ENCODE measurements at regions not wholly inside any gene's neighbourhood (a gene's known extent, or its start where the extent isn't known, plus 50 kb on each side); places are given as distances from the start of the nearest gene placed in this dataset.

GRCh38 chr12:118589162-118589561 lies 212.8 kb downstream of the SUDS3 start:
- Histone ChIP-seq H3K9ac (no peak overlapping the region), H3K27ac (no peak overlapping the region), H3K27me3 (ENCODE audit: control insufficient read depth, insufficient read depth, low read length) (no peaks in the 10 kb centered on the region), H3K36me3 (ENCODE audit: control insufficient read depth, insufficient read depth, low read length) (no peaks in the 10 kb centered on the region), H3K9me3 (ENCODE audit: control insufficient read depth, low read length) (no peaks in the 10 kb centered on the region), H3K4me1 (no peaks in the 10 kb centered on the region), H3K4me2 (ENCODE audit: low read length) (no peak overlapping the region), H2AFZ (no peak overlapping the region), H3K4me3 (ENCODE audit: low read depth, low read length) (no peak overlapping the region), H3K79me2 (no peaks in the 10 kb centered on the region)
- TF ChIP-seq, protein P1, sequence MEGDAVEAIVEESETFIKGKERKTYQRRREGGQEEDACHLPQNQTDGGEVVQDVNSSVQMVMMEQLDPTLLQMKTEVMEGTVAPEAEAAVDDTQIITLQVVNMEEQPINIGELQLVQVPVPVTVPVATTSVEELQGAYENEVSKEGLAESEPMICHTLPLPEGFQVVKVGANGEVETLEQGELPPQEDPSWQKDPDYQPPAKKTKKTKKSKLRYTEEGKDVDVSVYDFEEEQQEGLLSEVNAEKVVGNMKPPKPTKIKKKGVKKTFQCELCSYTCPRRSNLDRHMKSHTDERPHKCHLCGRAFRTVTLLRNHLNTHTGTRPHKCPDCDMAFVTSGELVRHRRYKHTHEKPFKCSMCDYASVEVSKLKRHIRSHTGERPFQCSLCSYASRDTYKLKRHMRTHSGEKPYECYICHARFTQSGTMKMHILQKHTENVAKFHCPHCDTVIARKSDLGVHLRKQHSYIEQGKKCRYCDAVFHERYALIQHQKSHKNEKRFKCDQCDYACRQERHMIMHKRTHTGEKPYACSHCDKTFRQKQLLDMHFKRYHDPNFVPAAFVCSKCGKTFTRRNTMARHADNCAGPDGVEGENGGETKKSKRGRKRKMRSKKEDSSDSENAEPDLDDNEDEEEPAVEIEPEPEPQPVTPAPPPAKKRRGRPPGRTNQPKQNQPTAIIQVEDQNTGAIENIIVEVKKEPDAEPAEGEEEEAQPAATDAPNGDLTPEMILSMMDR (IDR thresholded peaks at IDR 0.05) = no peak

DNA sequence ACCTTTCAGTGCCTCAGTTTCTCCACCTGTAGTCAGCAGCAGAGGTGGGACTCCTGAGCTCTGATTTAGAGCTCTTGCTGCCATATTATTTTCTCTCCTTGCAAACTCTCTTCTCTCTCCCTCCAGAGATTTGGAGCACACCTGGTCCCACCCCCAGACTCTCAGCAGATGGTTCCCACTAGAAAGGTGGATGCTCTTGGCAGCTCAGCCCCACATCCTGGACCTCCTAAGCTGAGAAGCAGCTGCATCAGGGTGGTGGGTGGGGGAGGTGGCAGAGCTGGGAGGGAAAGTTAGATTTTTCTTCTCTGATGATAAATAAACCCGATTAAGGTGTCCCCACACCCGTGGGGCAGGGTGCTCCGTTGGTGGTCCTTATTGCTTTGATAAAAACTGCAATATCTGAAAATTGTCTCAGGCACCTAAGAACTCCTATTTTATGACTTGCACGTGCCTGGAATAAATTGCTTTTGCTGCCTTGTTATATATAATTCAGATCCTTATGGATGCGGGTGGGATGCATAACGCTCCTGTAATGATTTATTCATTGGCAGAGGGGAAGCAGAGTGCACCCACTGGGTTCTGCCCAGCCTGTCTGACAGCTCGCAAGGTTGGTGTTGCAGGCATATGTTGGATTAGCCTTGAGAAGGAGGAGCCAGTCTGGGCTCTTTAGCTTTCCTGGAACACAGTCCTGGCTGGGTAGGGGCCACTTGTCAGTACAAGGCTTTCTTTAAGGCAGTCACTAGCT lies 214.2 kb downstream of the SUDS3 start:
- Histone ChIP-seq H3K27me3 (ENCODE audit: control insufficient read depth, insufficient read depth, low read length) (no peaks in the 10 kb centered on the region), H3K4me1 (no peaks in the 10 kb centered on the region), H3K4me2 (ENCODE audit: low read length) (no peak overlapping the region), H3K4me3 (ENCODE audit: low read depth, low read length) (no peak overlapping the region), H2AFZ (no peak overlapping the region), H3K79me2 (no peaks in the 10 kb centered on the region), H3K9ac (no peak overlapping the region), H3K36me3 (ENCODE audit: control insufficient read depth, insufficient read depth, low read length) (no peaks in the 10 kb centered on the region), H3K9me3 (ENCODE audit: control insufficient read depth, low read length) (no peaks in the 10 kb centered on the region), H3K27ac (no peak overlapping the region)
- TF ChIP-seq, protein P1 (IDR thresholded peaks at IDR 0.05) = no peak

DNA sequence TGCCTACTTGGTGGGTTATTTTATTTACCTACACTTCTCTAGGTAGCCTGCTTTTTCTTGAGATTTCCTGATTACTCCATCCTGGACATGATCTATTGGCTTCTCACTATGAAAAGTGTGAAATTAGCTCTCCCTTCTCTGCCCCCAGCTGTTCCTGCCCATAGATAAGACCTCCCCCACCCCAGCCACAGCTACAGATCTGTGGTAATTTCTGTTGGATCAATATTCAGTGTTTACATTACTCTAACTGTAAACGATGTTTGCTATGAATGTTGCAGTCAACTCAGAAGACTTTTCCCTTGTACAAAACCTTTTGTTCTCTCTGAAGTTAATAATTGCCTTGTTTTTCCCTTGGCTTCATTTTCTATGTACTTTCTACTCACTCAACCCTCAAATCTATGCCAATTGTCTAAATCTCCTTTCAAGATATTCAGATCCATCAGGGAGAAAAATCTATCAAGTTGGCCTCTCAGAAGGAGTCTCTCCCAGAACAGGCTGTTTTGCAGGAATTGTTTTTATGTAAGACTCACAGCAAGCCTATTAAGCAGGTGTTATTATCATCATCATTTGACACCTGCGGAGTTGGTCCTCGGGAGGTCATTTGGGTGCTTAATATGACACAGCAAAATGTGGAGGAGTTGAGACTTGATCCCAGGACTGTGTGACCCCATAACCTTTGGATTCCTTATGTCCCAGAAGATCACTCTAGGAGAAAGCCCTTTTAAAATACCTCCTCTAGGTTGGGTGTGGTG lies 227.4 kb downstream of the SUDS3 start:
- Histone ChIP-seq H3K79me2 (no peaks in the 10 kb centered on the region), H3K27ac (no peak overlapping the region)

GRCh38 chr12:118606690-118607089 lies 230.3 kb downstream of the SUDS3 start:
- no peaks in the 10 kb centered on the region for H3K27me3 ChIP-seq (ENCODE audit: control insufficient read depth, insufficient read depth, low read length)
- no peak overlapping the region for H3K9ac ChIP-seq
- no peak overlapping the region for H3K4me3 ChIP-seq (ENCODE audit: low read depth, low read length)
- no peak overlapping the region for H2AFZ ChIP-seq
- no peak overlapping the region for H3K4me2 ChIP-seq (ENCODE audit: low read length)
- H3K27ac ChIP-seq = no peak overlapping the region
- no peaks in the 10 kb centered on the region for H3K4me1 ChIP-seq
- no peaks in the 10 kb centered on the region for H3K36me3 ChIP-seq (ENCODE audit: control insufficient read depth, insufficient read depth, low read length)
- TF ChIP-seq, protein P1 (IDR thresholded peaks at IDR 0.05) = no peak
- H3K79me2 ChIP-seq = no peaks in the 10 kb centered on the region
- no peaks in the 10 kb centered on the region for H3K9me3 ChIP-seq (ENCODE audit: control insufficient read depth, low read length)

More for the DNA sequence above, 227.4 kb downstream of the SUDS3 start:
- H3K27me3 ChIP-seq (ENCODE audit: control insufficient read depth, insufficient read depth, low read length) = no peaks in the 10 kb centered on the region
- no peaks in the 10 kb centered on the region for H3K36me3 ChIP-seq (ENCODE audit: control insufficient read depth, insufficient read depth, low read length)
- no peak overlapping the region for H2AFZ ChIP-seq
- no peak overlapping the region for H3K4me3 ChIP-seq (ENCODE audit: low read depth, low read length)
- TF ChIP-seq, protein P1 (IDR thresholded peaks at IDR 0.05) = no peak
- H3K9me3 ChIP-seq (ENCODE audit: control insufficient read depth, low read length) = no peaks in the 10 kb centered on the region
- H3K9ac ChIP-seq = no peak overlapping the region
- H3K4me1 ChIP-seq = no peaks in the 10 kb centered on the region
- H3K4me2 ChIP-seq (ENCODE audit: low read length) = no peak overlapping the region
